ENCODE measurements at regions not wholly inside any gene's neighbourhood (a gene's known extent, or its start where the extent isn't known, plus 50 kb on each side); places are given as distances from the start of the nearest gene placed in this dataset.

GRCh38 chr1:63198871-63199394 lies 123.4 kb upstream of the FOXD3 start:
- no peak for TF ChIP-seq CTCF (conservative IDR thresholded peaks at IDR 0.05; ENCODE audit: control insufficient read depth, insufficient read depth, low read depth, low read length)
- no peak overlapping the region for H3K4me3 ChIP-seq (ENCODE audit: control insufficient read depth, low read depth, low read length)
- no peak for DNase-seq (ENCODE audit: low read depth)

GRCh38 chr1:63199706-63200335 lies 122.5 kb upstream of the FOXD3 start:
- no peak overlapping the region for H3K4me3 ChIP-seq (ENCODE audit: control insufficient read depth, low read depth, low read length)
- no peak for DNase-seq (ENCODE audit: low read depth)
- no peak for TF ChIP-seq CTCF (conservative IDR thresholded peaks at IDR 0.05; ENCODE audit: control insufficient read depth, insufficient read depth, low read depth, low read length)

- H3K4me3 ChIP-seq (ENCODE audit: control insufficient read depth, low read depth, low read length) = no peak overlapping the region
- TF ChIP-seq CTCF (conservative IDR thresholded peaks at IDR 0.05; ENCODE audit: control insufficient read depth, insufficient read depth, low read depth, low read length) = no peak
- DNase-seq (ENCODE audit: low read depth) = no peak
These were observed 121.7 kb upstream of the FOXD3 start for GRCh38 chr1:63200676-63201075.

- no peak overlapping the region for H3K4me3 ChIP-seq (ENCODE audit: control insufficient read depth, low read depth, low read length)
- TF ChIP-seq CTCF (conservative IDR thresholded peaks at IDR 0.05; ENCODE audit: control insufficient read depth, insufficient read depth, low read depth, low read length) = no peak
- DNase-seq (ENCODE audit: low read depth) = no peak
These were observed 118.7 kb upstream of the FOXD3 start for GRCh38 chr1:63203641-63204040.

- TF ChIP-seq CTCF (conservative IDR thresholded peaks at IDR 0.05; ENCODE audit: control insufficient read depth, insufficient read depth, low read depth, low read length) = no peak
- H3K4me3 ChIP-seq (ENCODE audit: control insufficient read depth, low read depth, low read length) = no peak overlapping the region
- no peak for DNase-seq (ENCODE audit: low read depth)
These were observed 116.6 kb upstream of the FOXD3 start for GRCh38 chr1:63205776-63206175.

GRCh38 chr1:63214553-63214952 lies 107.8 kb upstream of the FOXD3 start:
- no peak for TF ChIP-seq CTCF (conservative IDR thresholded peaks at IDR 0.05; ENCODE audit: control insufficient read depth, insufficient read depth, low read depth, low read length)
- H3K4me3 ChIP-seq (ENCODE audit: control insufficient read depth, low read depth, low read length) = no peak overlapping the region
- no peak for DNase-seq (ENCODE audit: low read depth)

Data from fibroblast of mammary gland (primary cell).